Glomerular visceral epithelial cell (primary cell): ENCODE measurements at regions not wholly inside any gene's neighbourhood (a gene's known extent, or its start where the extent isn't known, plus 50 kb on each side); places are given as distances from the start of the nearest gene placed in this dataset.
"Not testable (repeated sequence)": the region's sequence is repeated elsewhere in the genome, so short reads cannot be mapped to it uniquely, and the experiment has no call there.

Experiments used
- DNase-seq: peaks from one replicate; pipeline ENCODE4 v3.0.0-alpha.2; 2016; ENCODE audit errors: extremely low spot score

GRCh38 chr16:88128556-88128955 is 177.3 kb downstream of the BANP start:
- no peak for DNase-seq

GRCh38 chr16:88129133-88129532 is 177.9 kb downstream of the BANP start:
- DNase-seq = not testable (repeated sequence)

- no peak for DNase-seq
Observed at GRCh38 chr16:88130016-88130415, 178.8 kb downstream of the BANP start.

GRCh38 chr16:88130681-88131080 is 179.4 kb downstream of the BANP start:
- DNase-seq = no peak

- no peak for DNase-seq
Observed at GRCh38 chr16:88131256-88131655, 180.0 kb downstream of the BANP start.

GRCh38 chr16:88131966-88132365 is 180.7 kb downstream of the BANP start:
- DNase-seq = no peak

- no peak for DNase-seq
Observed at GRCh38 chr16:88132836-88133506, 181.7 kb downstream of the BANP start.

GRCh38 chr16:88133507-88133843 is 182.2 kb downstream of the BANP start:
- DNase-seq = no peak

GRCh38 chr16:88134172-88134898 is 183.1 kb downstream of the BANP start:
- DNase-seq = not testable (repeated sequence)

GRCh38 chr16:88134899-88135682 is 183.9 kb downstream of the BANP start:
- not testable (repeated sequence) for DNase-seq

GRCh38 chr16:88136211-88136713 is 185.0 kb downstream of the BANP start:
- not testable (repeated sequence) for DNase-seq

- not testable (repeated sequence) for DNase-seq
Observed at GRCh38 chr16:88136939-88137338, 185.7 kb downstream of the BANP start.

- DNase-seq = not testable (repeated sequence)
Observed at GRCh38 chr16:88139141-88139540, 187.9 kb downstream of the BANP start.

GRCh38 chr16:88140195-88140594 is 189.0 kb downstream of the BANP start:
- not testable (repeated sequence) for DNase-seq

- DNase-seq = no peak
Observed at GRCh38 chr16:88141580-88141979, 190.3 kb downstream of the BANP start.

GRCh38 chr16:88142056-88142935 is 191.1 kb downstream of the BANP start:
- DNase-seq = not testable (repeated sequence)

- not testable (repeated sequence) for DNase-seq
Observed at GRCh38 chr16:88143122-88144027, 192.1 kb downstream of the BANP start.

- no peak for DNase-seq
Observed at GRCh38 chr16:88144028-88144511, 192.8 kb downstream of the BANP start.

- DNase-seq = not testable (repeated sequence)
Observed at GRCh38 chr16:88145376-88145775, 194.1 kb downstream of the BANP start.

GRCh38 chr16:88145824-88146405 is 194.7 kb downstream of the BANP start:
- not testable (repeated sequence) for DNase-seq
